NCI-H82 (cell line): ENCODE measurements at regions not wholly inside any gene's neighbourhood (a gene's known extent, or its start where the extent isn't known, plus 50 kb on each side); places are given as distances from the start of the nearest gene placed in this dataset.

ENCODE experiments used
- DNase-seq: peaks from one replicate; lab custom pipeline; 2025; lab: John Stamatoyannopoulos, UW

DNA sequence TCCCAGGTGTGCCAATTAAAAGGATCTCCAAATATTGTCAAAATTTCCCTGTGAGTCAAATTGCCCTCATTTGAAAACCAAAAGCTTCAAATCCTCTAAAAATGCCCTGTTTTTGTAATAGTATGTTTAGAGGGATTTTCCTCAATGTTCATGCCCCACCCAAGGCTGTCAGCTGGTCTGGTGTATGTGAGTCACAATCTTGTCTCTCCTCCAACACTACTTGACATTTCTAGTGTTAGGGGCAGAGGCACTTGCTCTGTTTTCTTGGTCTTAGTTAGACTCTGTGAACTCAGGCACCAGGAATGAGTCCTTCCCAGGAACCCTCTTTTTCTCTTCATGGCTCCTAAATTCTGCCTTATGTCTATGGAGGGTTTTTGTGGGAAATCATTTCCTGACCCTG lies 634.8 kb downstream of the KCNJ2 start:
- DNase-seq: no peak

DNA sequence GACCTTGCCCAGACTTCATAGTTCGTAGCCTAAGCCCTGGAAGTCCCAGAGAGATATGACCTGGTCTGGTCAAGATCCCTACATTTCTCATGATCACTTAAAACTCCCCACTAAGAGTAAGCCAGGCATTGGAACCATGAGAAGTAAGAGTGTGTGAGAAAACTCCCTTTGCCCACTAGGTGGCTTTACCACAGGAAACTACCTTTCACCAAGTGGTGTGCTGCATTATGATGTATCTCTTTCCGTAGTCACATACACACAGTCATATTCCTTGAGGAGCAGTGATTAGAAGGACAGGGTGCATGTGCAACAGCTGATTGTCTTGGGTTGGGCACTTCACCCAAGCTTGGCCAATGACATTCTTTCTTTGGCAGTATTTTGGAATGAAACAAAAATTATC lies 639.3 kb downstream of the KCNJ2 start:
- DNase-seq: peak; percentile 38

DNA sequence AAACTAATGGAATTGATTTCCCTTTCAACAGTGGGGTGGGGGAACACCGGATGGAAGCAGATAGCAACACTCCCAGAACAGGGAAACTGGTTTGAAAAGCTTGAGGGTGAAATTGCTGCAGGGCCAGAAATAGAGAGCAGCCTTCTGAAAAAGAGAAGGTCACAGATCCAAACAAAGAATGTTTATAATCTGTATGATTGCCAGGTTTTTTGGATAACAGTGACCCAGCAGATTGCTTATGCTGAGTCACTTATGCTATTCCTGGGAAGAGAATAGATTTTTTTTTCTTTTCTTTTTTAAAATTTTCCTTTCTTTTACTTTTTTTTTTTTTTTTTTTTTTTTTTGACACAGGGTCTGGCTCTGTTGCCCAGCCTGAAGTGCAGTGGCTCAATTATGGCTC lies 641.3 kb downstream of the KCNJ2 start:
- no peak for DNase-seq

DNA sequence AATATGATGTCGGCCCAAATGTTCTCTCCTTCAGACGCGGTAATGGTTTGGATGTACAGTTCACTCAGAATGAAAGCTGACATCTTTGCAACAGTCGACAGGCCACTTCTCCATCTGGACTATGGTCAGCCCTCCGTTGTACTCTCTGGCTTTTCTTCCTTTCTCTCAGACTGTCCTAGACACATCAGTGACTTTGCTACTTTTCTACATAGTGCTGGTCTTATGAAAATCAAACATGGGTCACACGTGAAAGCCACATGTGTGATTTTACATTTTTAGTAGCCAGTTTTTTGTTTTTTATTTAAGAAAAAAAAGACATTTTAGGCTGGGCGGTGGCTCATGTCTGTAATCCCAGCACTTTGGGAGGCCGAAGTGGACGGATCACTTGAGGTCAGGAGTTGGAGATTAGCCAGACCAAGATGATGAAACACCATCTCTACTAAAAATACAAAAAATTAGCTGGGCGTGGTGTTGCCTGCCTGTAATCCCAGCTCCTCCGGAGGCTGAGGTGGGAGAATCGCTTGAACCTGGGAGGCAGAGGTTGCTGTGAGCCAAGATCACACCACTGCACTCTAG lies 644.1 kb downstream of the KCNJ2 start:
- DNase-seq: no peak

DNA sequence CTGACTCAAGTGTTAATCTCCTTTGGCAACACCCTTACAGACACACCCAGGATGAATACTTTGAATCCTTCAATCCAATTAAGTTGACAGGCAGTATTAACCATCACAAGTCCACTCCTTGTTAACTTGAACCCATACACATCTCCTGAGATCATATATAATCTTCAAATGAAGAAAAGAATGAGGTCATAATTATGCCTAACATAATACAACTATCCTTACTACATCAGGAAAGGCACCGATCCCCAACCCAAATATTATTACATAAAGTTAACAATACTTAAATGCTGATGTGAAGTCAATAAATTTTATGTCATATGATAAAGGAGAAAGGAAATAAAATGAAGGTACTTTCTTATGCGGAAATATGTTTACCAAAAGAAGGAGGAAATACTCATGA lies 649.9 kb downstream of the KCNJ2 start:
- peak; percentile 70 for DNase-seq

DNA sequence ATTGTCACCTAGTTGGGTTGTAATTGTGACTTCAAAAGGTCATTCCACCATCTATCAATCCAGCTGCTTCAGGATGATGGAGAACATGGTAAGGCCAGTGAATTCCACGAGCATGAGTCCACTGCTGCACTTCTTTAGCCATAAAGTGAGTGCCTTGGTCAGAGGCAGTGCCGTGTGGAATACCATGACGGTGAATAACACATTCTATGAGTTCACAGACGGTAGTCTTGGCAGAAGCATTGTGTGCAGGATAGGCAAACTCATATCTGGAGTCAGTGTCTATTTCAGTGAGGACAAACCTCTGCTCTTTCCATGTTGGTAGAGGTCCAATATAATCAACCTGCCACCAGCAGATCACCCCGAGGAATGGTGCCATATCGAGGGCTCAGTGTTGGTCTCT lies 650.9 kb downstream of the KCNJ2 start:
- no peak for DNase-seq

DNA sequence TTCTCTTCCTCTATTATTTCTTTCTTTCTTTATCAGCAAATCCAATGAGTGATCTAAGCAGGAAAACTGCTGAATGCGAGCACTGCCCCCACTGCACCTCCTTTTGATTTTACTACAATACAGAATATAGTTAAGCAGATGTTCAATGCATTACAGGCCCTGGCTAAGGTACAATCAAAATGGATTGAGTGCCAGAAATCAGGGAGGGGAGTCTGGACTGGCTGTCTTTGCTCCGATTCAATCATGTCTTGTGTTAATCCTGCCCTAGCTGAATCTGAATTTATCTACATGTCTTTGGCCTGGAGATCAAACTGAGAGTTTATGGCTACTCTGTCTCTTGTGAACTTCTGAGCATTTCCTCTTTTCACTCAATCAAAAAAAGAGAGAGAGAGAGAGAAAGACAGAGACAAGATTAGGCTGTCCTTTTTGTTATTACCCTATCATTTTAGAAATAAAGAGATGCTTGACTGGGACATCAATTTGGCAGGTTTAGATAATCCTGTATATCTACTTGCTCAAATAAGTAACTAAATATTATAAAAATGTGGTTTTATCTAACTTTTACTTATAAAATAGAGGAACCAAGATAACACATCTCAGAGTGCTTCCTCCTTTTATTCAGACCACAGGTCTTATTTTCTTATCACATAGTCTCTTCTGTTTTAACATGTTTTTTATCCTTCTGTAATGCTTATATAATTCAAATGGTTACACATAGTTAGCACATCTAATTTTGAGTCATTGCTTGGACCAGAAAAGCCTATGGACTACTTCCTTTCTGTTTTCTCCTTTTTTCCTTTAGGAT lies 656.2 kb downstream of the KCNJ2 start:
- DNase-seq: no peak

DNA sequence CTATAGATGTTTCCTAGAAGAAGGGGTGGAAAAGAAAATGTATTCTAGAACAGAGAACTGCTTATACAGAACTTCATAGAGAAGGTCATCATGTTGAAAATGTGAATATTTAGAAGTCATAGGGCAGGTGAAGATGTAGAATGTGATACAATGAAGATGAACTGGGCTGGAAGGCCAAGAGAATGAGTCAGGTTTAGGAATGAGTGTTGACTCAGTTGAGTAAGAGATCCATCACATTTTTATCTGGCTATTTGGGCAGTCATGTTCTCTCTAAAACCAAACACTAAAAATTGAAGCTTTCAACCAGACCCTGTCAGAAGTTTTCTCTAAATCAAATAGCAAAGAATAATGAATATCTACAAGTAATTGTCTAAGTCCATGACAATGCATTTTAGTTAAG lies 660.5 kb downstream of the KCNJ2 start:
- DNase-seq: no peak

DNA sequence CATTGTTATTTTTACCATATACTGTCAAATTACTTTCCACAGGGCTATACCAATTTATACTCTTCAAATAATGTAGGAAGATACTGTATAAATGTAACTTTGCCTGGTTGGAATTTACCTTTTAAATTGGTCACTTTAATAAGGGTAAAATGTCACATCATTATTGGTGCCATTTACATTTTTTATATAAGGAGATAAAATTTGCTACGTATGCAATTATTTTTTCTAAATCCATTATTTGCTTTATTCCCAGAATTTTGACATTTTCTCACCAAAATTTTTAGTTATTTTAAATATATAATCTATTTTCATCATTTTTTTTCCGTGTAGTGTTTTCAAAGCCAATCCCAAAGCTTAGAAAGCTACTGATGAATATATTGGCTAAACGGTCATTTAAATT lies 664.7 kb downstream of the KCNJ2 start:
- DNase-seq: no peak

DNA sequence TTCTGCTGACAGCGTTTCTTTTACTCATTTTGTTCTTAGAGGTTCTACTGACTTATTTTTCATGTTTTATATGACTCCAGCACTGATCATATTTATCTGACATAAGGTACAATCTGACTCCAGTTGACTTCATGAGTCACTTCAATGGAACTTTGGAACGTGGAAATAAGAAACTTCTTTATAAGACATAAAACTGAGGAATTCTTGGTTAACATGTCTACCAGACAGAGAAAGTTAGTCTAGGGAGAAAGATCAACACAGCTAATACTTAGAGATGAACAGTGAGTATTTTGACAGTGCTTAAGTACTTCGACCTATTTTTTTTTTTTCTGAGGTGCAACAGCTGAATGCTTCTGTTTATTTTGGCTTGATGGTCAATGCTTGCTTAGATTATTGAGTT lies 679.5 kb downstream of the KCNJ2 start:
- DNase-seq: no peak

DNA sequence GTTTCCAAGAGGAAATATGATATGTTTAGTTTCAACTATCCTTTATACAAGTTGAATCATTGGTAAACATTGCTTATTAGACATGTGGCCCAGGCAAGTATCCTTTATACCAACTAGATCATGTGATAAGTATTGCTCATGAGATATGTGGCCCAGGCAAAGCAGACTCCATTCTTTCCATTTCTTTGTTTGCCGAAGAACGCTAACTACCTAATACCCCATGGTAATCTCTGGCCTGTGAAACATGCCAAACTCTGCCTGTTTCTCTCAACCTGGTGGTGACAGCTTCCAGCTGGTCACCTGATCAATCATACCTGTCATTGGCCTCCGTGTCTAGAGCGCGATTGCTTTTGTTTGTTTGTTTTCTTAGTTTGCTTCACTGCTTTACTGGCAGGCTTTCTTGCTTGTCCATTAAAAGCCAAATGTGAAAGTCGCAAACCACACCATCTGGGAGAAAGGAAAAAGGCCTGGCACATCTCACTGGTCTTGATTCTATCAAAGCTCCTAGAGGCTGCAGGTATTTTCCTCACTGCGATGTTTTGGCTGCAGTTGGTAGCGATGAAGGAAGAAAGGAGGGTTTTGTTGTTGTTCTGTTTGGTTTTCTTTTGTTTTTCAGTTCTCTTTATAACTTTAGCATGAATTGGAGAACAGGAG lies 686.2 kb downstream of the KCNJ2 start:
- DNase-seq: no peak

DNA sequence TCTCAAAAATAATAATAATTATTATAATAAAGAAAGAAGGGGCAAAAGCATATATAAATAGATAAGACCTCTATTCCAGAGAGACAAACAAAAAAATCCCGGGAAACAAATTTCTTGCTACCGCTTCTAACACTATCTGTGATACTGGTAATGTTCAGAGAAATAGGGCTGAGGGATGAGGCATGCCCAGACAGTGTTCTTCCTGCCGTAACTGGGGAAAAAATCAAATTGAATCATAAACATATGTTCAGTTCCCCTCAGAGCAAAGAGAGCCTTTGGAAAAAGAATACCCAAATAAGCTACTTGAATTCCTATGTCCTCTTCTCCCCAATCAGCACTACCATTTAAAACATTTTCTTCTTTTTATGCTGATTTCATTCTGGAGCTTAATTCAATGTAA lies 688.0 kb downstream of the KCNJ2 start:
- DNase-seq: no peak

DNA sequence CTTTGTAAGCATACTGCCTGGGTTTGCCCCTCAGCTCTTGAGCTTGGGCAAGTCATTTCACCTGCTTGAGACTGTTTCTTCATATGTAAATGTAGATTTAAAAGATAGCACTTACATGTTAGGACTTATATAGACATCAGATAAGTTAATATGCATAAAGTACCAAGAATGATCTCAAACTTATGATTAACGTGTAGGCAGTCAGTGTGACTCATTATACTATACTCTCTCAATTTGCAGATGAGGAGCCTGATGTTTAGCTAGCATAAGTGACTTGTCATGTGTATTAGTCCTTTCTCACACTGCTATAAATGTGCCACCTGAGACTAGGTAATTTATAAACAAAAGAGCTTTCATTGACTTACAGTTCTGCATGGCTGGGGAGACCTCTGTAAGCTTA lies 690.5 kb downstream of the KCNJ2 start:
- DNase-seq: no peak

DNA sequence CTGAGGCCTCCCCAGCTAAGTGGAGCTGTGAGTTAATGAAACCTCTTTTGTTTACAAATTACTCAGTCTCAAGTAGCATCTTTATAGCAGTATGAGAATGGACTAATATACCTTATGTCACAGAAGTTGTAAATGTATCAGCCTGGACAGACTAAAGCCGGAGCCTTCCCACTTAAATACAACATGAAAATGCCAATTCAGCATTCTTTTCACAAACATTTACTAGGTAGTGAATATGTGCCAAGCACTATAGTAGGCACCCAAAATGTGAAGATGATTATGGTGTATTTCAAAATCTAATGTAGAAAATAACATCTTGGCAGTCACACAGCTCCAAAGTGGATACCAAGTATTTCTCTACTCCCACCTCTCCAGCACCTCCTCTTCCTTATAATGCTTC lies 693.0 kb downstream of the KCNJ2 start:
- DNase-seq: no peak

DNA sequence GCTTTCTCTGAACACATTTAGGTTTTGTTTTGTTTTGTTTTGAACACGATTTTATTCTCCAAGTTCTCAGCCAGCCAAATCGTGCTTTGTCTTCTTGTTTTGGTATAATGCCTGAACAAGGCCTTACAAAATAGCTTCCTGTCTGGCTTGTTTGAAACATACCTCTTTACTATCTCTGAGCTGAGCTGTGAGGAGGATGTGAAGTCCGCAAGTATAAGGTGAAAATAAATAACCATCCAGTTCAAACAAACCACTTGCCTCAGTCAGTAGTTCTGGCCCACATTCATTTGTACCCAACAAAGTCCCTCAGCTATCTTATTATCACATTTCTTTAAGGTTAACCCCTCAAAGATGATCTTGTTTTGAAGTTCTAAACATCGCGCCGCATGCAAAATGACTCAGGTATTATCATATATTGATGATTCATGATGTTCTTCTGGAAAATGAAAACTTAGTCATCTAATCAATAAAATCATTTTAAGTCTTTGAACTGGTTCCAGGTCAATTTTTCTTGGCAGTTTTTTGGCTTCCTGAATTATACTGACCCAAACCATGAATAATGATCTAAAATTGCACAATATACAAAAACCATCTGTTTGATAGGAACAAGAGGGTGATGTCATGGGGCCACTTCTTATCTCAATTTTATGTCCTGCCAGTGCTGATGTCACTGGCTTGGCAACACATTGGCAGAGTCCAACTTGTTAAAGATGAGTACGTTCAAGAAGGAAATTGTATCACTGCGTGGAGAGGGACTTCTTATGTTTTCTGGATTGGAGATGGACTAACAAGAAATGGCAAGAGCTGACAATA lies 694.3 kb downstream of the KCNJ2 start:
- no peak for DNase-seq

DNA sequence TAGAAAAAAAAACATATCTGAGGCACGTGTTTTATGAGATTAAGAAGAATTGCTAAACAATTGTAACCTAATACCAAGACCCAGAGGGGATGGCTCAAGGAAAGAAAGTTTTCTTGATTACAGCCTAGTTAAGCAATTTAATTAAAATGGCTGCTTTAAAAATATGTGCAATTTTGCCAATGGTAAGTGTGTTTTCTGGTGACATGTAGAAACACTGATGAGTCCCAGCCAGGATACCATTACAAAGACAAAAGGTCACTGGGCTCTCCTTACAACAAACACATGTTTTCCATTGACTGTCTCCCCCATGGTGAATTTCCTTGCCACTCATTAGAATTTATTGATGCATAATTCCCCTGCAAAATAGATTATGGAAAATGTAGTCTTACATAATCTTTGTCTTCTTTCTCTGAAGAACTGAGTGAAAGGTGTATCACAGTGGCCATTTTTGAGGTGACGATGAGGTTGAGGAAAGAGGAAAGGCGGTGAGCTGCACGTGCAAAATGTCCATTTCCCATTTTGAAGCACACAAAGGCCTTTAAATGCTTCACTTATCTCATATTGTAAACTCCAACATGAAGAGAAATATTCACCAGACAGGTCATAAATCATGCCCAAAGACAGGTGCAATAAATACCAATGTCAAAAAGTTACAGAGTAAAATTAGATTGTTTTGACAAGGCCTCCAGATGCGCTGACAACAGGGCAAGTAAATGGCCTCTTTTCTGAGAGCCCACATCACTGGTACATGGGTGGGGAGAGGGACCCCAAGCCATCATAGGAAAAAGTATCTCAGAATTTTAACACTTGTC lies 696.9 kb downstream of the KCNJ2 start:
- DNase-seq: no peak

DNA sequence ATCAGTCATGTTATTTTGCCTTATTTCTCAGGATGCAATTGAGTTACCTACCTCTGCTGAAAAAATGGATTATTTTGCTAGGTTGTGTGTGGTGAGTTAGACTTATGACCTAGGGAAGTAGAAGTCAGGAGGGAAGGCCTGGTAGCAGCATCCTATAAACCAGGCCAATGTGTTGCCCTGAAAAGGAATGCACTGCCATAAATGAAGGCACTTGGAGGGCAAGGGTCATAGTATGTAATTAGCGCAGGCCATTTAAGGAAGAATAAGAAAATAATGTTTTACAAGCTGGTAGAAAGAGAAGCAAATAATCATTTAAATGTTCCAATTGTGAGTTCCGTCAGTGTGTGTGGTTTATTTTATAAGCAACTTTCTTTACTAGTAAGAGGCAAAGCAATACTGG lies 698.8 kb downstream of the KCNJ2 start:
- no peak for DNase-seq

DNA sequence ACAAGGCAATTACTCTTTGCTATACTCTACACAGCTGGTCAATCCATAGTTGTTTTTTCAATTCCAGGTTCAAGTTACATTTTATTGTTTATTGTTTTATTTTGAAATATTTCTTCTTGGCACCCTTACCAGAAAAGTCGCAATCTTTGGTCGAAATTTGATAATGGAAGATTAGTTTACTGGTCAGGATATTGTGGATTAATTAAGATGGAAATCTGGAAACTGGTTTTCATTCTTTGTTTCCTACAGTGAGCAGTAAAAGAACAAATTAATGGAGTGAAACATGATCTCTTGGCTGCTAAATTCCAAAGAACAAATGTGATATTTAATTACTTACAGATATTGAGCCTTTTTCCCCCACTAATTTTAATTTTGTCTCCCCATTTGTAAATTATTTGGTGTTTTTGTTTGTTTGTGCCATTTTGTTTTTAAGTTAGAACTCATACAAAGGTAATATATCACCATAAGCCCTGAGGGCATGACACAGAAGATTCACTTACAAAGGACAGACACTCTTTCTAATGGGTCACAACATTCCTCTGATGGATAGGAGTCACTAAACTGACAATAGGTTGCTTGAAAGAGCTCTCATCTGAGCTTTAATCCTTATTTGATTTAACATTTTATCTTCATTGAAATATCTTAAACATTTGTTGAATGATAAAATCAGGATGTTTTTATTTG lies 700.2 kb downstream of the KCNJ2 start:
- DNase-seq: no peak

DNA sequence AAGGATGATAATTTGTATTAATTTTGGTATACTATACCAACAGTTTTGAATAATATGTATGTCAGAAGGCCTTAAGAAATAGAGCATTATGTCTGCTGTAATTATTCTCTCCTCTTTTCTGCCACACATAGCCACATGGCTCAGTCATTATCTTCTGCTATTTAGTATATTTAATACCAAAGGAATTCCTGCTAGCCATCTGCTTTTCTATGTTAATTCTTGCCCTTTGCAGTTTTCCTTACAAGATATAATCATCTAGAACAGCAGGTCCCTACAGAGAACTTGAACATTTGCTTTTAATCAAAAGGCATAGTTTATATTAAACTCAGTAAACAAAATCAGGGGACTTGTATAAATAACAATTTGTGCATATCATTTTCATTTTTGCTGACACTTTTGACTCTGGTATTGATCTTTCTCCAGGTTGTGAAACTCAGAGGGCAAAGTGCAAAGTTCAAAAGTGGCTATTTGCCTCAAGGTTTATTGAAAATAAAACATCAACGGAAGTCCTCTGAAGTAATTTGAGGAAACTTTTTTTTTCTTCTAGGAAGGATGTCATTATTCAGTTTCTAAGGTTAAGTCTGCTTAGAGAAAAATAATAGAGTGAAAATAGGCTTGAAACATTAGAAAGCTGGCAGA lies 702.0 kb downstream of the KCNJ2 start:
- no peak for DNase-seq

DNA sequence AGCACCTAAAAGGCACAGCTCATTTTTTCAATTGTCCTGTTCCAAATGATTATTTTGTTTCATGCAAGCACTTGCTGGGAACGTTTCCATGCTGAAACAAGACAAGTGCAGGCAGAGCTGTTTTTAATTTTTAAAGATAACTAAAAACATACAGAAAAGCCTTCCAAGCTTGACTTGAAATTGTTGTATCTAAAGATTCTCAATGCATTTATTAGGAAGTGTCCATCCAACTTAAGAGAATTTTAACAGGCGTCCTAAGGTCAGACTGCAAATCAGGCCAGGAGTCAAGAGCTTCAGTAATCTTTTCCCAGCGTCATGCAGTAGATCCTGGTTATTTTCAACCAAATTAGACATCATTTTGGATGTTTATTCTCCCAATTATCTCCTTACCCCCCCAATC lies 702.8 kb downstream of the KCNJ2 start:
- DNase-seq: no peak
